ENCODE measurements at regions not wholly inside any gene's neighbourhood (a gene's known extent, or its start where the extent isn't known, plus 50 kb on each side); places are given as distances from the start of the nearest gene placed in this dataset.
"Not testable (repeated sequence)": the region's sequence is repeated elsewhere in the genome, so short reads cannot be mapped to it uniquely, and the experiment has no call there.

DNA sequence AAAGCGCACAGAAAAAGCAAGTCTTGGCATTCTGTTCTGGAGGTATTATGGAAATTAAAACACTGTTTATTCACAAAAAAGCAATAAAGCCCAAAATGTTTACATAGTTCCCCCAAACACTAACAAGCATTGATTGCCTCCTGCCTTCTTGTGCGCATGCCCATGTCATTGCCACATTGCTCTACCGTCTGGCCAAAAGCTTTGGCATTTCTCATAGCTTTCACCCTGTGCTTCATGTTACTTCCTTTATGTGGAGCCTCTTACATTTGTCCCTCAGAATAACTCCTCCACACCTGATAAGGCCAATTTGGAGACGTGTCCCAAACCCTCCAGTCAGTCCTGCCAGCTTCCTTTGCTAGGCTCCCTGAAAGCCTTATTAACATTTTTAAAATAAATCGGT lies 680.8 kb downstream of the GBE1 start:
- Histone ChIP-seq H3K4me1 (no peaks in the 10 kb centered on the region), H3K27me3 (no peaks in the 10 kb centered on the region), H3K9me3 (no peaks in the 10 kb centered on the region), H3K27ac (no peak overlapping the region), H3K36me3 (no peaks in the 10 kb centered on the region), H3K4me3 (no peak overlapping the region)
- no peak for ATAC-seq
- TF ChIP-seq, protein P1, sequence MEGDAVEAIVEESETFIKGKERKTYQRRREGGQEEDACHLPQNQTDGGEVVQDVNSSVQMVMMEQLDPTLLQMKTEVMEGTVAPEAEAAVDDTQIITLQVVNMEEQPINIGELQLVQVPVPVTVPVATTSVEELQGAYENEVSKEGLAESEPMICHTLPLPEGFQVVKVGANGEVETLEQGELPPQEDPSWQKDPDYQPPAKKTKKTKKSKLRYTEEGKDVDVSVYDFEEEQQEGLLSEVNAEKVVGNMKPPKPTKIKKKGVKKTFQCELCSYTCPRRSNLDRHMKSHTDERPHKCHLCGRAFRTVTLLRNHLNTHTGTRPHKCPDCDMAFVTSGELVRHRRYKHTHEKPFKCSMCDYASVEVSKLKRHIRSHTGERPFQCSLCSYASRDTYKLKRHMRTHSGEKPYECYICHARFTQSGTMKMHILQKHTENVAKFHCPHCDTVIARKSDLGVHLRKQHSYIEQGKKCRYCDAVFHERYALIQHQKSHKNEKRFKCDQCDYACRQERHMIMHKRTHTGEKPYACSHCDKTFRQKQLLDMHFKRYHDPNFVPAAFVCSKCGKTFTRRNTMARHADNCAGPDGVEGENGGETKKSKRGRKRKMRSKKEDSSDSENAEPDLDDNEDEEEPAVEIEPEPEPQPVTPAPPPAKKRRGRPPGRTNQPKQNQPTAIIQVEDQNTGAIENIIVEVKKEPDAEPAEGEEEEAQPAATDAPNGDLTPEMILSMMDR (IDR thresholded peaks at IDR 0.05) = no peak
- no peak for DNase-seq
- intact Hi-C loops (cut with DNase I) = no loop called here

DNA sequence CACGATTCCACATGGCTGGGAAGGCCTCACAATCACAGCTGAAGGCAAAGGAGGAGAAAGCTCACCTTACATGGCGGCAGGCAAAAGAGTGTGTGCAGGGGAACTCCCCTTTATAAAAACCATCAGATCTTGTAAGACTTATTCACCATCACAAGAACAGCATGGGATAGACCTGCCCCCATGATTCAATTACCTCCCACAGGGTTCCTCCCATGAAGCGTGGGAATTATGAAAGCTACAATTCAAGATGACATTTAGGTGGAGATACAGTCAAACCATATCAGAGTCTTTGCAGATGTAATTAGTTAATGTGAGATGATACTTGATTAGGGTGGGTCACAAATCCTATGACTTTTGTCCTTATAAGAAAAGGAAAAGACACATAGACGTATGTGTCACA lies 688.9 kb downstream of the GBE1 start:
- H3K27me3 ChIP-seq = no peaks in the 10 kb centered on the region
- no peak for ATAC-seq
- no peak overlapping the region for H3K27ac ChIP-seq
- H3K36me3 ChIP-seq = no peaks in the 10 kb centered on the region
- TF ChIP-seq, protein P1 (IDR thresholded peaks at IDR 0.05) = no peak
- no peak for DNase-seq
- H3K9me3 ChIP-seq = no peaks in the 10 kb centered on the region
- H3K4me1 ChIP-seq = no peaks in the 10 kb centered on the region
- no peak overlapping the region for H3K4me3 ChIP-seq
- intact Hi-C loops (cut with DNase I) = no loop called here

DNA sequence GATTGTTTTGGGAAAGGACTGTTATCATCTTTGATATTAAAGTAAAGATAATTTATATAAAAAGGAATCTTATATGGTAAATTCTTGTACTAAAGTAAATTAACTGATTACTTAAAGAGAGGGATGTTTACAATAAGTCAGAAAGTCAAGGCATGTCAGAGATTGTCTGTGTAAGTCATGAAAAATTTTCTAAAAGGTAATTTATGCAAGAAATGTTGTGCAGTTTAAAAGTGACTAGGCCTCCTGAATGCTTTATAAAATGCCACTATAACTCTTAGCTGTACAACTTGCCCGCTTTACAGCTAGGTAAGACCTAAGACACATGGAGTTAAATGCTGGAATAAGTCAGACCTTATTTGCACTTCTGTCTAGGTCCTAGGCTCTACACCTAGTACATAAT lies 692.9 kb downstream of the GBE1 start:
- H3K4me3 ChIP-seq = no peak overlapping the region
- no peaks in the 10 kb centered on the region for H3K9me3 ChIP-seq
- intact Hi-C loops (cut with DNase I) = no loop called here
- H3K4me1 ChIP-seq = no peaks in the 10 kb centered on the region
- H3K36me3 ChIP-seq = no peaks in the 10 kb centered on the region
- ATAC-seq (no peak), DNase-seq (no peak)
- H3K27me3 ChIP-seq = no peaks in the 10 kb centered on the region
- no peak overlapping the region for H3K27ac ChIP-seq
- TF ChIP-seq, protein P1 (IDR thresholded peaks at IDR 0.05) = no peak

DNA sequence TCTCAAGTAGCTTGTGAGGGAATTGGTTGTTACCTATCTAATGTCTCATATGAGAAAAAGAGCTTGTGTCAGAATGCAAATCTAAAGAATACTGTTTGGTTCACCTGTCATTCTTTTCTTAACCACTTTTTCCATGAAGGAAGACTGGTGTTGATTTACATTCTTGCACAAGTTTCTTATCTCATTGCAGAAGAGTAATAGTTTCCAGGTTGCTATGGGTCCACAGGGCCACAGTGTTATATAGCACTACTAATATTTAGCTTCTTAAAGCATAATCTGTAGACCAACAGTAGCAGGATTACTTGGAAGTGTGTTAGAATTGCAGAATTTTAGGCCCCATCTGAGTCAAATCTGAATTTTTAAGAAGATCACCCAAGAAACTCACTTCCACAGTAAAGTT lies 697.5 kb downstream of the GBE1 start:
- ATAC-seq = no peak

DNA sequence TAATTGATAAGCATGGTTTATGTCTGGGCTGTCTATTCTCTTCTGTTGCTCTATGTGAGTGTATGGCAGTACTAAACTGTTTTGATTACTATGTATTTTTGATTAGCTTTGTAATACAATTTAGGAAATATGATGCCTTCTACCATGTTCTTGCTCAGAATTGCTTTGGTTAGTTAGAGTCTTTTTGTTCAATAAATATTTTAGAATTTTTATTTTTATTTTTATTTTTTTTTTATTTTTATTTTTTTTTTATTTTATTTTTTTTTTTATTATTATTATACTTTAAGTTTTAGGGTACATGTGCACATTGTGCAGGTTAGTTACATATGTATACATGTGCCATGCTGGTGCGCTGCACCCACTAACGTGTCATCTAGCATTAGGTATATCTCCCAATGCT lies 710.3 kb downstream of the GBE1 start:
- H3K36me3 ChIP-seq; DNase-seq; H3K27ac ChIP-seq; intact Hi-C loops (cut with DNase I); H3K4me1 ChIP-seq; H3K27me3 ChIP-seq; H3K4me3 ChIP-seq; ATAC-seq; H3K9me3 ChIP-seq: not testable (repeated sequence)

More for the DNA sequence above, 697.5 kb downstream of the GBE1 start:
- Histone ChIP-seq H3K9me3 (no peaks in the 10 kb centered on the region), H3K36me3 (no peaks in the 10 kb centered on the region), H3K27me3 (no peaks in the 10 kb centered on the region), H3K27ac (no peak overlapping the region), H3K4me1 (no peaks in the 10 kb centered on the region), H3K4me3 (no peak overlapping the region)
- no peak for DNase-seq
- intact Hi-C loops (cut with DNase I) = no loop called here
- TF ChIP-seq, protein P1 (IDR thresholded peaks at IDR 0.05) = no peak

DNA sequence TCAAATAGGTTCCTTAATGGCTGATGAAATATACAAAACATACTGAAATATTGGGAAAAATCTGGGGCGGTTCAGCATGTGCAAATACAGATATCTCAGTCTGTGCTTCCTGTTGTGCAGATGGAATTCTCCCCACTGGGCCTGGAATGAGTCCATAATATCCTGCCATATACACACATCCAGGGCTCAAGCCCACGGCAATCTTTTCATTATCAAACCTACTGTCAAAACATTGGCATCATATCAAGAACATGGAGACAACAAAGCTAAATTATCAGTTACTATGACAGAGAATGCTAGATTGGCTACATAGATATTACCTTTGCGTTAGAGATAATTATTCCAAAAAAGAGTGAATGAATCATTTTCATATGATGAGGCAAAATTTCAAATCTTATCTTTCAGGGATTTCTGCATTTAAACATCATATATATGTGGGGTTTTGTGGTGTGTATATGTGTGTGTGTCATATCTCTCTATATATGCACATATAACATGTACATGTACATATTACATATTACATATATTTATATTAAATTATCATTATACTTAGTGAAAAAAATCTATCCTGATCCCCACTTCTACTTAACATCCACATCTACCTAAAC lies 713.3 kb downstream of the GBE1 start:
- Histone ChIP-seq H3K4me3 (no peak overlapping the region), H3K9me3 (no peaks in the 10 kb centered on the region), H3K27me3 (no peaks in the 10 kb centered on the region), H3K36me3 (no peaks in the 10 kb centered on the region), H3K27ac (no peak overlapping the region), H3K4me1 (no peaks in the 10 kb centered on the region)
- intact Hi-C loops (cut with DNase I) = no loop called here
- no peak for DNase-seq
- TF ChIP-seq, protein P1 (IDR thresholded peaks at IDR 0.05) = no peak
- ATAC-seq = no peak

Data from upper lobe of right lung (tissue), 1 donor.